BLaER1 (cell line): ENCODE measurements at regions not wholly inside any gene's neighbourhood (a gene's known extent, or its start where the extent isn't known, plus 50 kb on each side); places are given as distances from the start of the nearest gene placed in this dataset.

ENCODE experiments used
- H3K27ac ChIP-seq: shearing (Covaris generic); formaldehyde crosslinking; 2 replicates; pipeline ENCODE4 v1.8.1; 2022
- H3K27me3 ChIP-seq: shearing (Covaris generic); formaldehyde crosslinking; 2 replicates; pipeline ENCODE4 v1.8.1; 2022
- H3K36me3 ChIP-seq: shearing (Covaris generic); formaldehyde crosslinking; 2 replicates; pipeline ENCODE4 v1.8.1; 2022
- H3K4me1 ChIP-seq: shearing (Covaris generic); formaldehyde crosslinking; 2 replicates; pipeline ENCODE4 v1.8.1; 2022
- H3K4me2 ChIP-seq: shearing (Covaris generic); formaldehyde crosslinking; 2 replicates; pipeline ENCODE4 v1.8.1; 2022
- H3K4me3 ChIP-seq: shearing (Covaris generic); formaldehyde crosslinking; 2 replicates; pipeline ENCODE4 v1.8.1; 2022
- H3K9ac ChIP-seq: shearing (Covaris generic); formaldehyde crosslinking; 2 replicates; pipeline ENCODE4 v1.8.1; 2022
- H3K9me3 ChIP-seq: shearing (Covaris generic); formaldehyde crosslinking; 2 replicates; pipeline ENCODE4 v1.8.1; 2022
- H4K20me1 ChIP-seq: shearing (Covaris generic); formaldehyde crosslinking; 2 replicates; pipeline ENCODE4 v1.8.1; 2022
- Cebpa-rat ChIP-seq: shearing (Covaris generic); IDR thresholded peaks from 2 replicates; pipeline ENCODE4 v1.8.1; 2022

DNA sequence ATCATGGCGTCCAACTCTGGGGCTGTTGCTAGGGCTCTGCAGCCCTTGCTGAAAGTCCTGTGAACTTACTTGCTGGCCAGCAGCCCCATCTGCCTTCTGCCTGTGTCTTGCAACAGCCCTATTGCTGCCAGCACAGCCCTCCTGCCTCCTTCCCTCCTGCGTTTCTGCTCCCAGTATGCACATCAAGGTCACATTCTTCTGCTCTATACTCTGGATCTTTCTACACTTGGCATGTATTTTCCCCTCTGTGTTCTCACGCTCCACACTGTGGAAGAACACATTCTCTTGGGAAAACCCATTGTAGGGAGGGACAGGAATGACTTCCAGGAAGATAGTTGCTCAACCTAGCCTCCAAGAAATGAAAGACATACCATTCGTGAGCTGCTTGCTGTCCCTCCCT is 80.9 kb upstream of the PHACTR2 start:
- no peak overlapping the region for H3K27ac ChIP-seq
- no peak for TF ChIP-seq Cebpa-rat

DNA sequence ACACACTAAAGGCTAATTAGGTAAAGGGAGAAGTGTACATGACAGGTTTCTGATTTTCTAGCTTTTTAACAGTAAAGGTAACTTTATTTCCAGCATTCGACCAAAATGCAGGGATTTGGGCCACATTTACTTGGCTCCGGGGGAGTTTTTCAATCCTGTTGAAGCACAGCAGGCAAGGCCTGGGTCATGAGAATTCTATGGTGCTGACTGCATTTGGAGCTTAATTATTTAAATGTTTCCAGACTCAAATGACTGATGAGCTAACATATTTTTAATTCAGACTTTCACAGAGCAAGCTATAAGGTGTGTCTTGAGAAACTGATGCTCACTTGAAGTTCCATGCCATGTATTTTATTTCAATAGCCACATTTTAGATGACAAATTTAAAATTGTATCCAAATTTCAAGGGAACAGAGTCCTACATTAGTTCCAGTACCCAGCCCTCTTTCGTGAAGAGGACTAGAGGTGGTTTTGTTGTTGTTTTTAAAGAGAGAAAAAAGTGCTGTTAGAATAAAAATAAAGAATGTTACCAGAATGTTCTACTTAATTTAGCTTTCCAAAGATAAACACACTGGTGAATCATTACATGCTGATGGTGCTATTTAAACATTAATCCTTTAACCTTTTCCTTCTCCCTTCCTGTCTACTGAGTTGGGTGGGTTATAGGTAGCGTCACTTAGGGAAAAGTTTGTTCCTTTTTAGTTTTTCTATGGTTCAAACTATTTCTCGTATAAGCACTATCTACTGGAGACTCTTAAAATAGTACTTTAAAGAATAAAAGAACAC is 82.3 kb upstream of the PHACTR2 start:
- Histone ChIP-seq H3K36me3 (peaks cover 8% of the 10 kb centered on the region), H4K20me1 (no peaks in the 10 kb centered on the region), H3K4me3 (no peak overlapping the region), H3K4me1 (peaks cover 7% of the 10 kb centered on the region), H3K9me3 (peaks cover 8% of the 10 kb centered on the region; the same call in 1 of the 2 replicates), H3K27me3 (no peaks in the 10 kb centered on the region), H3K4me2 (no peak overlapping the region), H3K9ac (no peak overlapping the region), H3K27ac (no peak overlapping the region)
- no peak for TF ChIP-seq Cebpa-rat

More for the DNA sequence above, 80.9 kb upstream of the PHACTR2 start:
- Histone ChIP-seq H4K20me1 (no peaks in the 10 kb centered on the region), H3K9me3 (0 out of 2 replicates have a peak, but pooled peaks cover under 1% of the 10 kb centered on the region), H3K36me3 (no peaks in the 10 kb centered on the region), H3K4me3 (no peak overlapping the region), H3K27me3 (no peaks in the 10 kb centered on the region), H3K4me2 (no peak overlapping the region), H3K9ac (no peak overlapping the region), H3K4me1 (peaks cover 7% of the 10 kb centered on the region)

DNA sequence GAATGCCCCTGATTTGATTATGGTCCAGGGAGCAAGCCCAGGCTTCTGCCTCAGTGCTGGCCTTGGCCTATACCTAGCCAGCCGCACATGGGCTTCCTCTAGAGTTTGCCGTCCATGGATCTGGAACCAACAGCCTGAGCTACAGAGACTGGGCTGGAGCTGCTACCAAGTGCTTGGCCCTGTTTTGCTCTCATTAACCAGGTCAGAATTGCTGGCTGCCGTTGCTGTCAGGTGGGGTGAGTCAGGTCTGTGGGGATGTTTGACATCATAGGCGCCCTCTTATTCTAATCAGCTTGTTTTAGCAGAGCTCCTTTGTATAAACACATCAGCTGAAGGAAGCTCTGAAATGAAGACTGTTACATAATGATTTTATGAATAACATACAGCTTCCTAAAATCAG is 83.1 kb upstream of the PHACTR2 start:
- Histone ChIP-seq H3K4me3 (no peak overlapping the region), H3K27me3 (no peaks in the 10 kb centered on the region), H3K36me3 (peaks cover 8% of the 10 kb centered on the region), H4K20me1 (no peaks in the 10 kb centered on the region), H3K9me3 (peaks cover 8% of the 10 kb centered on the region; the same call in 1 of the 2 replicates), H3K4me1 (peaks cover 7% of the 10 kb centered on the region), H3K27ac (no peak overlapping the region), H3K9ac (no peak overlapping the region), H3K4me2 (no peak overlapping the region)
- no peak for TF ChIP-seq Cebpa-rat

DNA sequence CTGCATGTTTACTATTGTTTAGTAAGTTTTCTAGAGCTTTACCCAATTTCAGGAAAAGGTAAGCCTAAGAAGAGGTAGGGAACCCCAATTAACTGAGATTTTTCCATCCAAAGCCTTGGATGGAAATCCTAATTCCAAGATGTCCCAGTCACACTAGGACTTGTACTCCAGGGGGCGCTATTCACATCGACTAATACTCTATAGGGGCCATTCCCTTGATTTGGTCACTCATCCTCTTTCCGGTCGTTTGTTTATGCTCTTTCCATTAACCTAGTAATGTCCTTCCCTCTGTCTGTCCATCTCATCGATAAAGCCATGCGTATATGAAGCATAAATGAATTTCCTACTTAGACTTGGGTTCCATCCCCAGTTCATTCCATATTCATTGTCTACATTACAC is 80.8 kb upstream of the FUCA2 start:
- H3K9me3 ChIP-seq = peaks cover 15% of the 10 kb centered on the region
- H3K9ac ChIP-seq = no peak overlapping the region
- no peak for TF ChIP-seq Cebpa-rat
- H3K27me3 ChIP-seq = no peaks in the 10 kb centered on the region
- H3K36me3 ChIP-seq = peaks cover 8% of the 10 kb centered on the region
- no peak overlapping the region for H3K4me3 ChIP-seq
- H4K20me1 ChIP-seq = no peaks in the 10 kb centered on the region
- H3K27ac ChIP-seq = no peak overlapping the region
- H3K4me1 ChIP-seq = no peaks in the 10 kb centered on the region
- H3K4me2 ChIP-seq = no peak overlapping the region

DNA sequence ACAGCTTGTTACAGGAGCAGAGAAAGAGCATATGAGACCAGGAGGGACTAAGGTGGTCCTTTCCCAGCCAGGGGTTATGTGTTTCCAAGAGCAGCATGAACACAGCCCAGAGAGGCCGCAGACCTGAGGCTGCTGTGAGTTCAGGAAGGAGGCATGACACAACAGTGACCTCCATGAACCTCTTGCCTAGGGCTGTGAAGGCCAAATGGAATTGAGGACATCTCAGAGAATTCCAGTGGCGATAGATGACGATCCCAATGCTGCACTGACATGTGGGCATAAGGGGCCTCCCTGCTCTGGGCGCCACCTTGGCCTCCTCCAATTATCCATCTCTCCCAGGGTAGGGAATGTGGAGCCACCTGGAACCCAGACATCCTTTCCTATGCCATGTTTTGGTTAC is 79.9 kb upstream of the FUCA2 start:
- Histone ChIP-seq H3K36me3 (peaks cover 8% of the 10 kb centered on the region), H3K27me3 (no peaks in the 10 kb centered on the region), H3K4me3 (no peak overlapping the region), H3K4me2 (no peak overlapping the region), H3K27ac (no peak overlapping the region), H4K20me1 (no peaks in the 10 kb centered on the region), H3K4me1 (no peaks in the 10 kb centered on the region), H3K9ac (no peak overlapping the region), H3K9me3 (peaks cover 15% of the 10 kb centered on the region)
- TF ChIP-seq Cebpa-rat = no peak

DNA sequence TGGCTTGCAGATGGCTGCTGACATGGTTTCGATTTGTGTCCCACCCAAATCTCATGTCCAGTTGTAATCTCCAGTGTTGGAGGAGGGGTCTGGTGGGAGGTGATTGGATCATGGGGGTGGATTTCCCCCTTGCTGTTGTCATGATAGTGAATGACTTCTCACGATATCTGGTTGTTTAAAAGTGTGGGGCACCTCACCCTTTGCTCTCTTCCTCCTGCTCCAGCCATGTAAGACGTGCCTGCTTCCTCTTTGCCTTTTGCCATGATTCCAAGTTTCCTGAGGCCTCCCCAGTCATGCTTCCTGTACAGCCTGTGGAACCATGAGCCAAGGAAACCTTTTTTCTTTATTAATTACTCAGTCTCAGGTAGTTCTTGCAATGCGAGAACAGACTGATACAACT is 77.6 kb upstream of the FUCA2 start:
- H3K4me3 ChIP-seq = no peak overlapping the region
- H4K20me1 ChIP-seq = no peaks in the 10 kb centered on the region
- peaks cover 8% of the 10 kb centered on the region for H3K36me3 ChIP-seq
- no peaks in the 10 kb centered on the region for H3K4me1 ChIP-seq
- no peak overlapping the region for H3K27ac ChIP-seq
- H3K27me3 ChIP-seq = no peaks in the 10 kb centered on the region
- TF ChIP-seq Cebpa-rat = no peak
- H3K9ac ChIP-seq = no peak overlapping the region
- peaks cover 15% of the 10 kb centered on the region for H3K9me3 ChIP-seq
- no peak overlapping the region for H3K4me2 ChIP-seq

DNA sequence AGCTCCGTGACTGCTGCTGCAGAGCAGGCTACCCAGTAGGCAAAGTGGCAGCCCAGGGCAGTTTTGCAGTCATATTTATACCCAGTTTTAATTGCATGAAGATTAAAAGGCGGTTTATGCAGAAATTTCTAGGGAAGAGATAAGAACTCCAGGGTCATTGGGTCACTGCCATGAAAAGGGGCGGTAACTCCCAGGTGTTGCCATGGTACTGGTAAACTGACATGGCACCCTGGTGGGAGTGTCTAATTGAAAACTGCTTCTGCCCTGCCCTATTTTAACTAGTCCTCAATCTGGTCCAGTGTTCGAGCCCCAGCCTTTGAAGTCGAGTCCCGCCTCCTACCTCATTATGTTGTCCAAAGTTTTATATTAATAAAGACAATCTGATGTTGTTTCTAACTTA is 75.0 kb upstream of the FUCA2 start:
- no peak for TF ChIP-seq Cebpa-rat
- H3K36me3 ChIP-seq = peaks cover 5% of the 10 kb centered on the region

DNA sequence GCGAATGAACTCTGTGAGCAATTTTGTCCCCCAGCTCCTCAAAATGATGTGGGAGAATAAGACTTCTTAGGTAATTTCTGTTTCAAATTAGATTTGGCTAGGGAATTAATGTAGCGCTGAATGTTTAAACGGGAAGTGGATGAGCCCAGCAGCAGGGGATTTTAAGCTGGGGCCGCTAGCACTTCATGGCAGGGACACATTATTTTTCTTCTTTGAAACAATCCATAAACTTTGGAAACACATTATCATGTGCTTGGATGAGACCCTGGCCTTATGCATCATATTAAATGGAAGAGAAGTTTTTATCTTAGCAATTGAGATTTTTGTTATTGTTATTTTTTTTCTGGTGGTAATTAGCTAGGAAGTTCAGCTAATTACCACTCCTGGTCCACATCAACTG is 74.2 kb upstream of the FUCA2 start:
- no peak for TF ChIP-seq Cebpa-rat
- Histone ChIP-seq H3K27ac (no peak overlapping the region), H3K9me3 (peaks cover 7% of the 10 kb centered on the region), H3K27me3 (no peaks in the 10 kb centered on the region), H3K9ac (no peak overlapping the region), H3K4me2 (no peak overlapping the region), H3K36me3 (no peaks in the 10 kb centered on the region; the same call in 1 of the 2 replicates), H3K4me3 (no peak overlapping the region), H3K4me1 (no peaks in the 10 kb centered on the region), H4K20me1 (no peaks in the 10 kb centered on the region)

More for the DNA sequence above, 75.0 kb upstream of the FUCA2 start:
- H4K20me1 ChIP-seq = no peaks in the 10 kb centered on the region
- H3K4me3 ChIP-seq = no peak overlapping the region
- H3K27ac ChIP-seq = no peak overlapping the region
- peaks cover 12% of the 10 kb centered on the region for H3K9me3 ChIP-seq
- H3K4me2 ChIP-seq = no peak overlapping the region
- no peaks in the 10 kb centered on the region for H3K4me1 ChIP-seq
- no peaks in the 10 kb centered on the region for H3K27me3 ChIP-seq
- H3K9ac ChIP-seq = no peak overlapping the region

DNA sequence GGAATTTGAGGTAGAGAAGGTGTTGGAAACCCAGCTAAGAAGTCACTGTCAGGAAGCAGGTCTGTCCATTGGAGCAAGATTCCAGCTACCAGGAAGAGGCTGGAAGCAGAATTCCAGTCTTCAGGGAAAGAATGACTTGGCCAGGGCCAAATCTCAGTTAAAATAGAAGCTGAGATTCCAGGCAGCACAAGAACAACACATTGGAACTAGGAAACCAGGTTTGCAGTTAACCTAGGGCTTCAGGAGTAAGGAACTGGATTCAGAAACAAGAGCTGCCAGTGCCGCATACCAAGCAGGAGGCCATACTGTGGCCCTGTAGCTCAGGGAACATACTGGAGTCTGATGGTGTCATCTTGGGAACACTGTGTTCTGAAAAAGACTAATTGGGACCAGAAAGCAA is 73.7 kb upstream of the FUCA2 start:
- no peaks in the 10 kb centered on the region for H3K27me3 ChIP-seq
- H3K4me1 ChIP-seq = no peaks in the 10 kb centered on the region
- H4K20me1 ChIP-seq = no peaks in the 10 kb centered on the region

DNA sequence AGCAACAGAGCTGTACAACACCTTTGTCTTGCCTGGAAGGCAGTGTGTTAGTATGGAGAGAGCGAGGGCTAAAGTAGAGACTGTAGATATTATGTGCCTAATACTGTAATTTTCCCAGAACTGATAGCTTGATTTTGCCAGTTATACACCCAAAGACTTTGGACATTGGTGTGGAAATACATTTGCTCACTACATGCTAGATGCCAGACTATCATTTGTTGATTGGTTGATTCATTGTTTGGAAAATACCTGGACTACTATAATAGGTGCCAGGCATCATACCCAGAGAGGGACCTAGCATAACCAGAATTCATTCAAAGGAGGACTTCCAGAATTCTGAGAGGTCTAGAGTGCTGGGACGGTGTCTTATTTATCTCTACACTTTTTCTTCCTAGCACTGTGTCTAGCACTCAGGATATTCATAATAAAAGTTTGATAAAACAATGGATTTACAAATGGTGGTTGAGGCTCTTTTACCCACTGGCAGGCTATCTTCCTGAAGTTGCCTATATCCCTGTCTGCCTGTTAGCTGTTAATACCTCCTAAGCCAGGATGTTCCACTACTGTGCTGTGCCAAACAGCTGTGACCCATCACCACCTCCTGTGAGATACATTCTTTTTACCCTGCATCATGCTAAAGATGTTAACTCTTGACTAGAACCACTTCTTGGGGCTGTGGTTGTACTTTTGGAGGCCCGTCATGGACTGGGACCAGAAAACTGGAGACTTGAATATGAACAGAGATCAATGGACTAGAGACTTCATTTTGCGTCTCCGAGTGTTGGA is 72.2 kb upstream of the FUCA2 start:
- no peak overlapping the region for H3K9ac ChIP-seq
- TF ChIP-seq Cebpa-rat = no peak
- no peaks in the 10 kb centered on the region for H3K36me3 ChIP-seq
- no peaks in the 10 kb centered on the region for H4K20me1 ChIP-seq
- H3K4me3 ChIP-seq = no peak overlapping the region
- H3K4me2 ChIP-seq = no peak overlapping the region
- no peaks in the 10 kb centered on the region for H3K4me1 ChIP-seq
- H3K9me3 ChIP-seq = no peaks in the 10 kb centered on the region
- H3K27ac ChIP-seq = no peak overlapping the region
- H3K27me3 ChIP-seq = no peaks in the 10 kb centered on the region

More for the DNA sequence above, 73.7 kb upstream of the FUCA2 start:
- H3K9me3 ChIP-seq = peaks cover 7% of the 10 kb centered on the region
- H3K4me2 ChIP-seq = no peak overlapping the region
- H3K4me3 ChIP-seq = no peak overlapping the region
- no peaks in the 10 kb centered on the region; the same call in 1 of the 2 replicates for H3K36me3 ChIP-seq
- H3K27ac ChIP-seq = no peak overlapping the region
- TF ChIP-seq Cebpa-rat = no peak
- H3K9ac ChIP-seq = no peak overlapping the region
